ENCODE measurements at regions not wholly inside any gene's neighbourhood (a gene's known extent, or its start where the extent isn't known, plus 50 kb on each side); places are given as distances from the start of the nearest gene placed in this dataset.

- TF ChIP-seq CTCF (IDR thresholded peaks at IDR 0.05 in 8 of 11, conservative IDR thresholded peaks at IDR 0.05 in 3 of 11) (no peak), POLR2A (IDR thresholded peaks at IDR 0.05) (no peak), POLR2AphosphoS5 (IDR thresholded peaks at IDR 0.05) (no peak)
These were observed 53.9 kb upstream of the CTLA4 start for GRCh38 chr2:203813684-203814083.
